ENCODE measurements at regions not wholly inside any gene's neighbourhood (a gene's known extent, or its start where the extent isn't known, plus 50 kb on each side); places are given as distances from the start of the nearest gene placed in this dataset.

DNA sequence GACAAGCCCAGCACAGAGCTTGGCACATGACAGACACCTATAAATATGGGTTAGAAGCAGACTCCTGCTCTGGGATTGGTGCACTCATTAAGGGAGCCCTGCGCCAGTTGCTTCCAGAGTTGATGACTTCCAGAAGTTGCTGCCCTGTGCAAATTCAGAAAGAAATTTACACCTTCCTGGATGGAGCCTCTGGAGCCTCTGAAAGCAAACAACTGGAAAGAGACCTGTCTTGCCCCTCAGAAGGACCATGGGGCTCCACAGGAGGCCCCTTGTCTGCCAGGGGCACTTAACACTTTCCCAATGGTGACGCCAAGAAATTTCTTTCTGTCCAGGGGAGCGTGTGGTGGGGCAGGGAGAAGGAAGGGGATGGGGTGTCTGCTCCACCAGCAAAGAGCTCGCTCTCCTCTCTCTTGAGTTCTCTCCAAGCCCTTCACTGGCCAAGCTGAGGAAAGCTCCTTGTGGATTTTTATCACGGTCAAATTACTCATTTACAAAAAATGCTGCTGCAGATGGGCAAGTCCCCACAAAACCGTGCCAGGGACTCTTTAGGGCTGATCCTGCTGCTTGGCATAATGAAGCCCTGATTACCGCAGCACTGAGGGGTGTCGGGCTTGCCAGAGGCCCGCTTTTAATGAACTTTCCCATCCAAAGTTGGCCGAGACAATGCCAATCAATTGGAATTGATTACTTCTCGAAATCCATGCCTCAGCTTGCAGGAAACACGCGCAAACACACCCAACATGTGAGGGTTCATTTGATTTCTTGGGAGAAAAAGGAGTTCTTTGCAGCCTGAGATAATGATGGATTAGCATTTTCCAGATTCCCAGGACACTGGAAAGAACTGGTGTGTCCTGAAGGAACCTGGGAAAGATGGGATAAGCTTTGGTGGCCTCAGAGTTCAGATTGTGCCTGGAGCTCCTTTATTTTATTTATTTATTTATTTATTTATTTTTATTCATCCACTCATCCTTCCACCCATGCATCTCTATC lies 583.6 kb upstream of the CDH5 start:
- no peak for DNase-seq

DNA sequence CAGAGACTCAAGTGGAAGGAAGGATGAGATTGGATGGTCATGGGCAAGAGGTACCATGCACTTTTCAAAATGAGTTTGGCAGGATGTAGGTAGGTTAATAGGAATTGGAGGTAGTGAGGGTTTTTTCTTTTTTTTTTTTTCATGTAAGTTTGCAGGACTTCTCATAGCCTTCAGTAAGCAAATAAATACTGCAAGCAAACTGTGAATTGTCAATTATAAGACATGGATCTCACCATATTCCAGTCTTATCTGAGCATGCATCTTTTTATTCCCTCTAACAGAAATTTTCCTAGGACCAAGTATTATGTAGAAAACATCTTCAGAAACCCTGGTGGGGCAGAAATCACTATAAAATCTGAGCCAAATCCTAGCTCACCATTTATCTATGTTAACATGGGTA lies 584.6 kb upstream of the CDH5 start:
- DNase-seq = no peak

DNA sequence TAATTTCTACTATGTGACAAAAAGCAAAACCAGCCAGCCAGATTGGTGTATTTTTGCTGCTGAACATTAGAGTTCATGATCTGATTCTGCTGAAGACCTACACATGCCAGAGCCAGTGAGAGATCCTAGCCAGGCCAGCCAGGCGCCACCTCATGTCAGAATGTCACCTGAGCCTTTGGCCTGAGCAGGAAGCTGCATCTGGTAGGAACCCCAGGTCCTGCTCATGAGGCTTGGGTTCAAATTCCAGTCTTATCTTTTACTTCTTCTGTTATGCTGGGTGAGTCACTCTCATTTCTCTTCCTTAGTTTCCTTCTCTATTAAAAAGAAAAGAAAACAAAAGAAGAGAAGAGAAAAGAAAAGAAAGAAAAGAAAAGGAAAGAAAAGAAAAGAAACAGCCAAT lies 585.1 kb upstream of the CDH5 start:
- no peak for DNase-seq

DNA sequence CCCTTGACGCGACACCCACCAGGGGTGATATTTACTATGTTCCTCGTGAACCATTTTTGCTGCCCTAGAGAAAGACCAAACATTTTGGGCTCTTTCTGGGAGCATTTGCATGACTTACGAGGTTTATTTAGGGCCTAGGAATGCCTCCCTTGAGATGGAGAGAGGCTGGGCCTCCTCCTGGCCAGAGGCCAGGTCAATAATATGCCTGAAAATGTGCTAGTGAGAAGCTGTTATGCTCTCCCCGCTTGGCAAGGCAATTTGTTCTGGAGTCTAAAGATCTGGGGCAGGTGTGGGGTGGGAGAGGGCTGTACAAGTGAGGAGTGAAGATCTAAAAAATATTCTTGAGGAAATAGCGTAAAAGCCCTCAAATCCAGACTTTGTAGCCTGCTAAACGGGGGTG lies 587.3 kb upstream of the CDH5 start:
- DNase-seq = no peak

DNA sequence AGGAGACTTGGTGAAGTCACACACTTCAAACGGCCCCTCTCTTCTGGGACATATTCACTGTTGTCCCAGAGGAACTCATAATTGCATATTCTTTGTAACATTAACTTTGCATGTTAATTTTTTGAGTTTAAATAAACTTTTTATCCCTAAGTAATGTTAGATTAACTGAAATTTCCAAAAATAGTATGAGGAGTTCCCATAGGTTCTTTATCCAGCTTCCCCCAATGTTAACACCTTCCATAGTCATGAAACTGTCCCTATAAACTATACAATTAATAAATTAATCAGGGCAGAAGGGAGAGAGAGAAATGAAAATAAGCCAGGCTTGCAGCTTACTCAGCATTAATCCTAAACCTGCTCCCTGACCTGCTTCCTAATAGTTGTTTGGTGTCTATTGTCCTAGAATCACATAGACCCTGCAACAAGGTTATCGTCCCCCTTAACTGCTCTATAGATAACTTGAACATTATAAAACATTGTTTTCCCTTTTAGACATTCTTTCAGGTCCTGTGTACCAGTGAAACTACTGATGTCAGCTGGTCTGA lies 589.8 kb upstream of the CDH5 start:
- DNase-seq = no peak

DNA sequence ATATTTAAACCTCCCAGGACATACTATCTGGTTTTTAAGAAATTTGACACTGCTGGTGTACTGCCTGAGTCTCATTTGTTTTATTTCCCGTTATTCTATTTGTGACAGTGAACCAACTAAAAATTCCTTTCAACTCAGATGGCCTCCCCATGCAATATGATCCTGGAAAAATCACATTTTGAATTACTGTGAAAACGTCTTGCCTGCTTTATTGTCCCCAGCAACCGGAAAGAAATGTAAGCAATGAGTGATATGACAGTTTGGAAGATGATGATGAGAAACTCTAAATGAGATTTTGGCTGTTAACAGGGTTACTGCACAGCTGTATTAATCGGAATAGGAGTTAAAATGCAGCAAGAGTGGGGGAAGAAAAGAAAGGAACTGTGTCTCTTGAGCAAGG lies 590.7 kb upstream of the CDH5 start:
- no peak for DNase-seq

DNA sequence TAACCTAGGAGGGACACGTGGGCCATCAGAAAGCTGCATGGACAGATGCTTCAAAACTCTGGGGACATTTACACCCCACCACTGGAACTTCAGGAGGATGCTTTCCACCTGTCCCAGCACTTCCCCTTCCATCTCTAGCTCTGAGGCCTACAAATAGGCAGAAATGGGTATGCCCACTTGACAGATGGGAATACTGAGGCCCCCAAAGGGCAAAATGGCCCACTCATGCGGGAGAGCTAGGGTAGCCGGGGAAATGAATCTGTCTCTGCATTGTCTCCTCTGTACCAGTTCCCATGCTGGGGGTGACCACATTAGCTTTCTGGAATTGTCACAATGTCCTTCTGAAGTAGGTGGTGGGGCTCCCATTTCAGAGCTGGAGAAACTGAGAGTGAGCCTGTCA lies 592.1 kb upstream of the CDH5 start:
- DNase-seq = no peak

DNA sequence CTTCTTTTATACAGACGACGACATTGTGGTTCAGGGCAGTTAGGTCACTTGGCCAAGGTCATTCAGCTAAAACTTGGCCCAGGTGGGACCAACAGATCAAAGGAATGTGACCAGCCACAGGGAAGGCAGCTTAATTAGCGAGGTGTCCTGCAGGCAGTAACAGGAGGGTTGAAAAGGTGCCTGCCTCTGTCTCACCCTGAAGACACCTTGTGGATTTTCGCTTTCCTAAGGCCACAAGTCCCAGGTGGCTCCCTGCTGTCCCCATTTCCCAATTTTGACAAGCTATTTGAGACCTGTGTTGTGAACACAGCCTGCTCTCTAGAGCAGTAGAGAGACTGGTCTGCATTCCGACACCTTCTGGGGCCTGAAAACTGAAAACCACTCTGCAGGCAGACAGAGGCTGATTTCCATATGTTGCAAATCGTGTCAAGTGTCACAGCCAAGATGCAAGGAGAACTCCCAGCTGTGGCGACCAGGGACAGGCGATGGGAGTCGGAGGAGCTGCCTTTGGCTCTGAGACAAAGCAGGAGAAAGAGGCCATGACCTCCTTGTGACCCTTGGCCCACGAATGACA lies 593.1 kb upstream of the CDH5 start:
- DNase-seq = no peak

DNA sequence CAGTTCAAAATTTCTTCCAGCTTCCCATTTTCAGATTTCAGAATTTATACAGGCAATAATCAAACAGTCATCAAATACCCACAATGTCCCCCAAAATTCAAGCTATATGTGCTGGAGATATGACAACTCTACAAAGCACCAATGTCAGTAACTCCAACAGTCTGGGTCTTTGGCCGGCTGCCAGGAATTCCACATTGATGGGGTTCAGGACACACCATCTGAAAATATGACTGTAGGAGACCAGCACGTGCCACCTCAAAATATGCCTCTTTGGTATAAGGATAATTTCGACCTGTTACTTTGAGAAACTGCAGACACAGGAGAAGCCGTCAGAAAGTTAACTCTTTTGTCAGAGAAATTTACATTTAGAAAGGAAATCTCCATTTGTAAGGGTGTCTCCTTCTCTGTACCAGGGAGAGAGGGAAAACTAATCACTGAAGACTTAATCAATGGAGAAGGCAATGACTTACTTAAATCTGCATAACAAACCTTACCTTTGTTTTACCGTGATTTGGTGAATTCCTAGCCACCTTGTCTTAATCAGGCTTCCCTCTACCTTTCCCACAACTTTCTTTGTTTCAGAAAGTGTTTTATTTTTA lies 594.3 kb upstream of the CDH5 start:
- no peak for DNase-seq

DNA sequence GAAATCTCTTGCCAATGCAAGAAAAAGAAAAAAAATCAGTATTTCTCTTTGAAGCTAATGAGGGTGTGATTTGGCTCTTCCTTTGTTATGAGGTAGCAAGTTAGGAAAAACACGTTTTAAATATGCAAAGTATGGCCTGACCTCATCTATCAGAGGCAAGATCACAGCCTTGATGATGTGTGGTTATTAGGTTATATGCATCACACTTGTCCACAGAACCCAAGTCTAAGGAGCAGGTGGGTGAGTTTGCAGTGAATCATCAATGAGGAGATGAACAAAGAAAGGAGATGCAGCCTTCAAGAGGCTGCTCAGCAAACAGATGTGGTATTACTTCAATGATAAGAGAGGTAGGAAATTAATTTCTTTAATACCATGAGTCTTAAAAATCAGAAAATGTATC lies 594.8 kb upstream of the CDH5 start:
- no peak for DNase-seq

DNA sequence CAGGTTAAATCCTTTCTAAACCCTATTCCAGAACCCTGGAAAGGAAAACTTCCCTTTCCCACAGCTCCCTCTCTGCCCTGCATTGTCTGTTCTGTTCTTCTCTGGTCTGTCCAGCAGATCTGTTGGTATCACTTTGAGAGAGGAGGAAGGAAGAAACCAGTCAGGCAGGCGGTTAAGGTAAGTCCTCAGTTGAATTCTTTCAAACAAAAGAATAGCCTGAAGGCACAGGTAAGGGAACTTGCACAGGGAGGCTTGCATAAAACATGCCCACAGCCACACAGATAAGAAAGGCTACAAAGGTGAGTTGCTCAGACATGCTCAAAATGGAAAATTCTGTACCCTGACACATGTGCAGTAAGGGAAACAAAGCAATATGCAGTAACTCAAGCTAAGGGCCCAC lies 595.7 kb upstream of the CDH5 start:
- no peak for DNase-seq

DNA sequence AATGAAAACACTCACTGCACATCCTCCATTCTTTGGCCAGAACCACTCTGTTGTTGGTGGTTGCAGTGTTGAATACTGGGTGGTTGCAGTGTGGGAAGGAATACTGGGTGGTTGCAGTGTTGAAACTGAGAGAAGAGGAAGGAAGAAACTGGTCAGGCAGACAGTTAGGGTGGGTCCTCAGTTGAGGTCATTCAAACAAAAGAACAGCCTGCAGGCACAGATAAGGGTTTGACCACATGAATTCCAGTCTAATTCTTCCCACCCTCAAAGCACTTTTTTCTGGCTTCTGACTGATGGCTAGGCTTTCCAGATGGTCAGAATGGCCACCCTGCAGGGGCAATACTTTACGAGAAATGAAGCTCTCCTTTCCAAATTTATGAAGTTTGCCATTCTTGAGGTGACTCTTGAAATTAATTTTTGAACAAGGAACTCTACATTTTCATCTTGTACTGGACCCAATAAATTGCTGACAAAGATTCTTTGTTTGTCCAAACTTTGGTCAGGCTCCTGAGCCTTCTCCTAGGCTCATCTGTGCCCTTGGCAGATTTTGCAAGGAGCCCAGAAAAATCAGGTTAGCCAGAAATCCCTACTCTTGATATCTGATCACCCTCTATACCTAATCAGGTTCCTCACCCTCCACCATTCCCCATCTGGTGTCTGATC lies 596.6 kb upstream of the CDH5 start:
- no peak for DNase-seq

DNA sequence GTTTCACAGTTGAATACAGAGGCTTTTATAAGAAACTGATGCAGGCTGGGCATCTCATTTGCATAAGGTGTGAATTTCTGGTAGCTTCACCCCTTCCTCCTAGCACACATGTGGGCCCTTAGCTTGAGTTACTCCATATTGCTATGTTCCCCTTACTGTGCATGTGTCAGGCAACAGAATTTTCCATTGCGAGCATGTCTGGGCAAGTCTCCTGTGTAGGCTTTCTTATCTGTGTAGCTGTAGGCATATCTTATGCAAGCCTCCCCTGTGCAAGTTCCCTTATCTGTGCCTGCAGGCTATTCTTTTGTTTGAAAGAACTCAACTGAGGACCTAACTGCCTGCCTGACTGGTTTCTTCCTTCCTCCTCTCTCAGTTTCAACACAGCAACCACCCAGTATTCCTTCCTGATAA lies 597.4 kb upstream of the CDH5 start:
- DNase-seq = no peak

DNA sequence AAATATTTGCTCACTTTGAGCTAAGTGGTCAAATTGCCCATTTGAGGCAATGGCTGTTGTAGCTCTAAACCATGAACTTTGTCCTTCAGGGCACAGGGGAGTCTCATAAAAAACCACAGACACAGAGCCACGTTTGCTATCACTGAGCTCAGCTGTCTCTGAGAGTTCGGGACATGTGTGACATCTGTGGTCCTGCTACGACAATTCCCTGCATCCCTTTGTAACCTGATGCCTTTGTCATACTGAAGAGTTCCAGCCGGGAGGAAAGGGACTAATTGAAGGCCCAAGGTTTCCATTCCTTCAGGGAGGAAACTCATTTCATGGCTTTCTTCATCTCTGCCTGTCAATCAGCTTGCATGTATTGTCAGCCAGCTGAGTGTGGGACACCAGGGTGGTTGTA lies 599.4 kb upstream of the CDH5 start:
- DNase-seq = no peak

DNA sequence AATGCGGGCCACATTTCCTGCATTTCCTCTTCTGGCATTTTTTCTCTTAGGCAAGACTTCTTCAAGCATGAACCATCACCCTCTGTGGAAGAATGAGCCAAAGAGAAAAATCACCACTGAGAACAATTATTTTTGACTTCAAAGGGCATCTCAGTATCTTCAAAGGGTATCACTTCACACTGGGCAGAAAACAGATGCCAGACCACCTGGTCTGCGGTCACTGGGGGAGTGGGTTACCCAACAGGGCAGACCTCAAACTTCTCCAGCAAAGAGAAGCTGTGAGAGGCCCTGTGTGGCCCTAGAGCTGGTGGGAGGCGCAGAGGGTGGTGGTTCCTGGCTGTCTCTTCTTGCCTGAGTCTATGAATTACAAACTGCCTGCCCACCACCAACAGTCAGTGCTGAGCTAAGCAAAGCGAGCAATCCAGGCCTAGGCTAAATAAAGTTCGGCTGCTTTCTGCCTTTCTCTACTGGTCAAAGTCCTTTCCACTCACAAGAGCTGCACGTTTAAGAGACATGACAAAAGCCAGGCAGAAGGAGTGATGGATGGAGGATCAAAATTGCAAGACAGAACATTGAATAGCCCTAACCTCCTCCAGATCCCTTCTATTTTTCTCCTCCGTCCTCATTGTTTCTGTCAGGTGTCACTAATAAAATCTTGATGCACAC lies 602.7 kb upstream of the CDH5 start:
- no peak for DNase-seq

DNA sequence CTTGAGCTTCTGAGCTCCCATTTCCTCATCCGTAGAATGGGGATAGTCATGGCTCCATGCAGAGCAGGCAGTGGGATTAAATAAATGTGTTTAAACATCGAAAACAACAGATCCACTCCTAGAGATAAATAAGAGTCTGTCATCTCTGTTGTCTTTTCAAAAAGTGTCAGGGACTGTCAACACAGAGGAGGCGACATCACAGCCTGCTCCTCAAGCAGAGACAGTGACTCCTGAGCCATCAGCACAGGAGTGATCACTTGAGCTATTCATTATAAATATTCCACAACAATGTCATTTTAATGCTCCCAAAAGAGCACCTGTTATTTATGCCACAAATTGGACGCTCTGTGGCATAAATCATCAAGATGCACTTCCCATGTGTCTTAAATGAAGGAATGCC lies 605.6 kb upstream of the CDH5 start:
- DNase-seq = no peak

DNA sequence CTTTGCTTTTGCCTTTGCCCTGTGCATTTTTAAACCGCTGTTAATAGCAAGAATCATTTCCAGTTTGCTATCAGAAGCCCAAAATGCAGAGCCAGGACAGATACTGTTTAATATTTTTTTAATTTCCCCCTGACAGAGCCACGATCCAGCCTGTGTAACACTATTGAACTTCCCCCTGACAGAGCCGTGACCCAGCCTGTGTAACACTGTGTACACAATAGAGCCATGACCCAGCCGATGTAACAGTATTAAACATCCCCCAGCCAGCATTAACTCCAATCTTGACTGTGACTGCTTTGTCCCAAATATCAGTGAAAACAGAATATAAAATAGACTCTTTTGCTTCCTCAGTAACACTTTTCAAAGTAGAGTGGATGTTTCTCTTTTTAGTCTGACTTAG lies 607.9 kb upstream of the CDH5 start:
- DNase-seq = no peak

DNA sequence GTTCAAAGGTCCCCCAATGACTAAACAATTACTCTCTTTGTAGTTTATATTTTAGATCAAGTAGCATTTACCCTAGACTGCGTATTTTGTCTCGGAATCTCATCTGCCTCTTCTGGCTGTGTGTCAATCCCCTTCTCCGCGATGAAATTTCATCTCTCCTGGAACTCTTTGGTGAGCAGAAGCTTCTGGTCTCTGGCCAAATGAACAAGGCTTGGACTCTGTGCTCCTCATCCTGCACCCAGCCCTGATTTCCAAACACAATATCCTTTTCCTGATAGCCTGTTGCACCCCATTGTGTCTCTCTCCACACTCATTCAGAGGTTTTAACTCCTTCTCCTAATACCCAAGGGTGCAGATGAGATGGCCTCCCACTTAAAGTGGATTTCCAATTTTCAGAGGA lies 609.4 kb upstream of the CDH5 start:
- no peak for DNase-seq

DNA sequence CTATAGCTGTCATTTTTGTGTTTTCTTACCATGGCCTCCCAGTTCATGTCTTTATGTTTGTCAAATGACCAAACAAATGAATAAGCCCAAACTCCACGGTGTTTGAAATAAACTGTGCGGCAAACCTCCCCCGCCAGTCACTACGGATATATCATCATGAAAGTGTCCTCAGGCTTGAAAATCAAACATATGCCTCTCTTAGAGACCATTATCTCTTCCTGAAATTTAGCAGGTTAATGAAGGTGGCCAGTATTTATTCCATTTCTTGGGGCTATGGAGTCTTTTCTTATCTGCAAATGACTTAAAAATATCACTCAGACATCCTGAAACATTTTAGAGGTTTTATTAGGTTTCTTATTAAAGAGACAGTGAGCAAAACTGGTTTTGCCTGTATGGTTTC lies 610.3 kb upstream of the CDH5 start:
- DNase-seq = no peak

DNA sequence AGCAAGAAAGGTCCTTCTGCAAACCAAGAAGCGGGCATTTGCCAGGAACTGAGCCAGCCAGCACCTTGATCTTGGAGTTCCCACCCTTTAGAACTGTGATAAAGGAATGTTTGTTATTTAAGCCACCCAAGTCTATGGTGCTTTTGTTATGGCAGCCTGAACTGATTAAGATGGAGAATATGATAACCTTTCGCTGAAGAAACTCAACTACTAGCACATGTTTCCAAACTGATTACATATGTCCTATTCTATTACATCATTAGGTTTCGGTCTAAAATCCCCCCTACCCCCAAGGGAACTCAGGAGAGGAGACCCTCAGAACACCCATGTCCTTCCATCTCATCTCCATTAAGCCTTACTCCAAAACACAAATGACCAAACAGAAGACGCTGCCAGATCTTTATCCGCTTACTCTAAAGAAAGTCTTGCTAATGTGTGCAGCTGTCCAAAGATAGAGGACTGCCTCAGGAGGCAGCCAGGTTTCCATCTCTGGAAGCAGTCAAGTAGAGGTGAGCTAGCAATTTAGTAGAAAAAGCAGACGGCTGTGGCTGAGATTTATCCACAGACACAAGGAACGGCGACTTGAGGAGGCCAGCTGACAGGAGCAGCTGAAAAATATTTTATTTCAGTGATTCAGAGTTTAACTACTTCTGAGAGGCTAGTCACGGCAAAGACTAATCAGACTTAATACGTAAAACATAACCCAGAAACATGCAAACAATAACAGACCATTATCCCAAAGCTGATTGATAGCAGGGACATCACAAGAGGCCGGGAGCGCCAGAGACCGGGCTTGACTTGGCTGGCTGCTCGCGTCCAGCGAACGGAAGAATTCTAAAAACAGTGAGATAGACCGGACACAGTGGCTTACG lies 611.4 kb upstream of the CDH5 start:
- no peak for DNase-seq

DNA sequence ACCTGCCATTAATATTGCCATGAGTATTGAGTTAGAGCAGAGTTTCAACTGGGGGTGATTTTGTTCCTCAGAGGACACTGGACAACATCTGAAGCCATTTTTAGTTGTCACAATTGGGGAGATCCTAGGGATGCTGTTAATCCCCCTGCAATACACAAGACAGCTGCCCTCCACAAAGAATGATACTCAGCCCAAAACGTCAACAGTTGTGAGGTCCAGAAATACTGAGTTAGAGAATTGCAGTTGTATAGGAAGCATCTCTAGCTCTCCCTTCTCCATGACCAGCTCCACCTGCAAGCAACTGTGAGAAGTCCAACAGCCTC lies 614.0 kb upstream of the CDH5 start:
- no peak for DNase-seq
